ENCODE measurements at regions not wholly inside any gene's neighbourhood (a gene's known extent, or its start where the extent isn't known, plus 50 kb on each side); places are given as distances from the start of the nearest gene placed in this dataset.

DNA sequence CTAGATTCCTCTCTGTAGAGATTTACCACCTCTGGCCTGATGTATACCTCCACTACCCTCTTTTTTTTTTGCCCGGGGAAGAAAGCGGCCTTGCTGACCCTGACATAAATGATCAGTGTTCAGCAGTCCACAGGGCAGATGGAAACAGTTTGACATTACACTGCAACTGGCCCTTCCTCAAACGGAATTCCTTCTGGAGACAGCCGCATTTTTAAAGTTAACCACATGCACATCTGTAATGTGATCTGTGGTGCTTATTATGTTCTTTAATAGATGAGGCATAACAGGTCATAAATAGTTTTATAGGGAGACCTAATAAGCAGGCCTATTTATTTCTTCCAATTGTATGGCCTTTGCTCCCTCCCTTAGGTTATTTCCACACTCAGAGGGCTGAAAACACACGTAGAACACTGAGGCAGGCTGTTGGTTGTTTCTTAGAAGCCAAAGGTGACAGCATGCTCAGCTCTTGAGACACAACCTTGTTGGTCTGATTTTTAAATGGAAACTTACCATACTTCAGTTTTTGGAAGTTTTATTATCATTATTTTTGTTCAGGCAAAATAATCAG lies 84.0 kb upstream of the APC start:
- TF ChIP-seq, protein P1, sequence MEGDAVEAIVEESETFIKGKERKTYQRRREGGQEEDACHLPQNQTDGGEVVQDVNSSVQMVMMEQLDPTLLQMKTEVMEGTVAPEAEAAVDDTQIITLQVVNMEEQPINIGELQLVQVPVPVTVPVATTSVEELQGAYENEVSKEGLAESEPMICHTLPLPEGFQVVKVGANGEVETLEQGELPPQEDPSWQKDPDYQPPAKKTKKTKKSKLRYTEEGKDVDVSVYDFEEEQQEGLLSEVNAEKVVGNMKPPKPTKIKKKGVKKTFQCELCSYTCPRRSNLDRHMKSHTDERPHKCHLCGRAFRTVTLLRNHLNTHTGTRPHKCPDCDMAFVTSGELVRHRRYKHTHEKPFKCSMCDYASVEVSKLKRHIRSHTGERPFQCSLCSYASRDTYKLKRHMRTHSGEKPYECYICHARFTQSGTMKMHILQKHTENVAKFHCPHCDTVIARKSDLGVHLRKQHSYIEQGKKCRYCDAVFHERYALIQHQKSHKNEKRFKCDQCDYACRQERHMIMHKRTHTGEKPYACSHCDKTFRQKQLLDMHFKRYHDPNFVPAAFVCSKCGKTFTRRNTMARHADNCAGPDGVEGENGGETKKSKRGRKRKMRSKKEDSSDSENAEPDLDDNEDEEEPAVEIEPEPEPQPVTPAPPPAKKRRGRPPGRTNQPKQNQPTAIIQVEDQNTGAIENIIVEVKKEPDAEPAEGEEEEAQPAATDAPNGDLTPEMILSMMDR (IDR thresholded peaks at IDR 0.05; ENCODE audit: control insufficient read depth, extremely low read depth, insufficient read depth) = no peak
- no peak for DNase-seq (ENCODE audit: low read depth)
- H3K4me3 ChIP-seq (ENCODE audit: low read depth, low read length) = no peak overlapping the region

DNA sequence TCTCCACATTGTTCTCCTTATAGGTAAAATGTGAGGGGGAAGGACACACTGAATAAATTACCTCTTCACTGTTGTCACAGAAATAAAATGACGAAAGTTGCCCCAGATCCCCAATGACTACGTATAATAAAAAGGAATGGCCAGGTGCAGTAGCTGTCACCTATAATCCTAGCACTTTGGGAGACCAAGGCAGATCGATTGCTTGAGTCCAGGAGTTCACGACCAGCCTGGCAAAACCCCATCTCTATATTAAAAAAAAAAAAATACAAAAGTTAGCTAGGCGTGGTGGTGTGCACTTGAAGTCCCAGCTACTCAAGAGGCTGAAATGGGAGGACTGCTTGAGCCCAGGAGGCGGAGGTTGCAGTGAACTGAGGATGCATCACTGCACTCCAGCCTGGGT lies 82.2 kb upstream of the APC start:
- DNase-seq (ENCODE audit: low read depth) = no peak
- TF ChIP-seq, protein P1 (IDR thresholded peaks at IDR 0.05; ENCODE audit: control insufficient read depth, extremely low read depth, insufficient read depth) = no peak
- no peak overlapping the region for H3K4me3 ChIP-seq (ENCODE audit: low read depth, low read length)

DNA sequence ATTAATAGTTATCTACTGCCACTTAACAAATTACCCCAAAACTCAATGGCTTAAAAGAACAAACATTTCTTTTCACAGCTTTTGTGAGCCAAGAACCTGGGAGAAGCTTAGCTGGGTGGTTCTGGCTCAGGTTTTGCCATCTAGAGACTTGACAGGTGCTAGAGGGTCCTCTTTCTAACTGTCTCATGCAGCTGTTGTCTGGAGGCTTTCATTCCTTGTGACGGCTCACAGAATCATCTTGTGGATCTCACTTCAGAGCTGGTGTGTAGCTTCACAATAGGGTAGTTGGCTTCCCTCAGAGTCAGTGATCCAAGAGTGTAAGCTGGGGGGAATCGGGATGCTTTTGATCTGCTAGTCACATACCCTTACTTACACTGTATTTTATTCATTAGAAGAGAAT lies 81.2 kb upstream of the APC start:
- TF ChIP-seq, protein P1 (IDR thresholded peaks at IDR 0.05; ENCODE audit: control insufficient read depth, extremely low read depth, insufficient read depth) = no peak
- DNase-seq (ENCODE audit: low read depth) = no peak
- H3K4me3 ChIP-seq (ENCODE audit: low read depth, low read length) = no peak overlapping the region

DNA sequence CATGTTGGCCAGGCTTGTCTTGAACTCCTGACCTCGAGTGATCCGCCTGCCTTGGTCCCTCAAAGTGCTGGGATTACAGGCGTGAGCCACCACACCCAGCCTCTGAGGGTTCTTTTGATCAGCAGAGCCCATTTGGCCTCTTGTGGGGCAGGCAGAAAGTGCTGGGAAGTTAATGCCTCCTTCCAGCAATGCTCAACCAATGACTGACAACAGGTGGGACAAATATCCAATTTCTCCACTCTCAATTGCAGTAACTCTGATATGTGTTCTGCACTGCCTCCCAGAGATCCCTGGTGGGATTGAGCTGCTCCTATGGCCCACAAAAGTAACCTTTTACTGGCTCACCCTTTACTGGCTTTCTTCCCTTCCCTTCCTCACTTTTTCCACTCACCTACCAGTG lies 79.9 kb upstream of the APC start:
- H3K4me3 ChIP-seq (ENCODE audit: low read depth, low read length) = no peak overlapping the region
- TF ChIP-seq, protein P1 (IDR thresholded peaks at IDR 0.05; ENCODE audit: control insufficient read depth, extremely low read depth, insufficient read depth) = no peak
- no peak for DNase-seq (ENCODE audit: low read depth)

DNA sequence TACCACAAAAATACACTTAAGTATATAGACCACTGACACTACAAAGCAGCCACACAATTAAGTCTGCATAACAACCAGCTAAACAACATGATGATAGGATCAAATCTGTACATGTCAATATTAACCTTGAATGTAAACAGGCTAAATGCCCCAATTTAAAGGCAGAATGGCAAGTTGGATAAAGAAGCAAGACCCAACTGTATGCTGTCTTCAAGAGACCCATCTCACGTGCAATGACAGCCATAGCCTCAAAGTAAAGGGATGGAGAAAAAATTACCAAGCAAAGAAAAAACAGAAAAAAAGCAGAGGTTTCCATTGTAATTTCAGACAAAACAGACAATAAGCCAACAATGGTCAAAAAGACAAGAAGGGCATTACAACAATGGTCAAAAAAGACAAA lies 77.3 kb upstream of the APC start:
- TF ChIP-seq, protein P1 (IDR thresholded peaks at IDR 0.05; ENCODE audit: control insufficient read depth, extremely low read depth, insufficient read depth) = no peak
- DNase-seq (ENCODE audit: low read depth) = no peak
- no peak overlapping the region for H3K4me3 ChIP-seq (ENCODE audit: low read depth, low read length)

DNA sequence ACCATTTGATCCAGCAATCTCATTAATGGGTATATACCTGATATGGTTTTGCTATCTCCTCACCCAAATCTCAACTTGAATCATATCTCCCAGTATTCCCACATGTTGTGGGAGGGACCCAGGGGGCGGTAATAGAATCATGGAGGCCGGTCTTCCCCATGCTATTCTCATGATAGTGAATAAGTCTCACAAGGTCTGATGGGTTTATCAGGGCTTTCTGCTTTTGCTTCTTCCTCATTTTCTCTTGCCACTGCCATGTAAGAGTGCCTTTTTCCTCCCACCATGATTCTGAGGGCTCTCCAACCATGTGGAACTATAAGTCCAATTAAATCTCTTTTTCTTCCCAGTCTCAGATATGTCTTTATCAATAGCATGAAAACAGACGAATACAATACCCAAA lies 74.5 kb upstream of the APC start:
- no peak for DNase-seq (ENCODE audit: low read depth)
- H3K4me3 ChIP-seq (ENCODE audit: low read depth, low read length) = no peak overlapping the region
- TF ChIP-seq, protein P1 (IDR thresholded peaks at IDR 0.05; ENCODE audit: control insufficient read depth, extremely low read depth, insufficient read depth) = no peak

DNA sequence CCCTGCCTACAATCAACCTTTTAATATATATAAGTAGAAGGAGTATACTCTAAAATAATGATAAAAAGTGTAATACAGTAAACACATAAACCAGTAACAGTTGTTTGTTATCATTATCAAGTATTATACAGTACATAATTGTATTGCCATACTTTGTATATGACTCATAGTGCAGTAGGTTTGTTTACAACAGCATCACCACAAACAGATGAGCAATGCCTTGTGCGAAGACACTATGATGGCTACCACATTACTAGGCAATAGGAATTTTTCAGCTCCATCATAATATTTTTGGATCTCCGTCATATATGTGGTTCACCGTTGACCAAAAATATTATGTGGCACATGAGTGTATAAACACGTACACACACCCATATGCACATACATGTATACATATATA lies 69.7 kb upstream of the APC start:
- H3K4me3 ChIP-seq (ENCODE audit: low read depth, low read length) = no peak overlapping the region
- DNase-seq (ENCODE audit: low read depth) = no peak
- TF ChIP-seq, protein P1 (IDR thresholded peaks at IDR 0.05; ENCODE audit: control insufficient read depth, extremely low read depth, insufficient read depth) = no peak

All from LNCaP clone FGC (cell line).